Transverse colon (tissue), 4 donors: ENCODE measurements at regions not wholly inside any gene's neighbourhood (a gene's known extent, or its start where the extent isn't known, plus 50 kb on each side); places are given as distances from the start of the nearest gene placed in this dataset.

Experiments used
- DNase-seq: peaks from one replicate; pipeline ENCODE4 v3.0.0-alpha.2; 2019
- H3K27ac ChIP-seq, 4 donors: fragments of 200-600 bp; sonication (generic); 2 replicates each; pipeline ENCODE4 v1.5.1; 2016 to 2018; ENCODE audit warnings: inconsistent platforms in 4 of 4
- H3K27me3 ChIP-seq: fragments of 200-600 bp; sonication (generic); 2 replicates; pipeline ENCODE4 v1.5.1; 2017; ENCODE audit warnings: inconsistent platforms
- H3K36me3 ChIP-seq, 4 donors: fragments of 200-600 bp; sonication (generic); 2 replicates each; pipeline ENCODE4 v1.5.1; 2017 to 2019; ENCODE audit warnings: inconsistent platforms in 4 of 4
- H3K4me1 ChIP-seq, 4 donors: fragments of 200-600 bp; sonication (generic); 2 replicates each; pipeline ENCODE4 v1.5.1; 2017 to 2020; ENCODE audit warnings: inconsistent platforms in 4 of 4
- H3K4me3 ChIP-seq, 4 donors: fragments of 200-600 bp; sonication (generic); 1 replicate in 1 of 4; 2 replicates in 3 of 4; pipeline versions ENCODE4 v1.5.1 to v1.6.1; 2017 to 2019; ENCODE audit warnings: inconsistent platforms in 4 of 4
- H3K9me3 ChIP-seq, 2 donors: fragments of 200-600 bp; sonication (generic); 2 replicates each; pipeline ENCODE4 v1.5.1; 2017 to 2019; ENCODE audit warnings: inconsistent platforms in 2 of 2
- EP300 ChIP-seq: sonication (generic); formaldehyde crosslinking; IDR thresholded peaks from one replicate; pipeline ENCODE4 v1.6.1; 2017; ENCODE audit warnings: antibody characterized with exemption, low read depth
- POLR2A ChIP-seq: fragments of 450-650 bp; IDR thresholded peaks from one replicate; pipeline ENCODE4 v1.6.1; 2016; ENCODE audit warnings: antibody characterized with exemption, mild to moderate bottlenecking, moderate library complexity
- POLR2AphosphoS5 ChIP-seq, 3 donors: sonication (generic); formaldehyde crosslinking; IDR thresholded peaks; one replicate each; pipeline ENCODE4 v1.6.1; 2016; ENCODE audit warnings: antibody characterized with exemption in 3 of 3
- WGBS, 2 donors: methylation state at CpG; one replicate each; pipeline ENCODE4 v1.1.5; 2018; ENCODE audit warnings: low coverage in 1 of 2; 5-methylcytosine and 5-hydroxymethylcytosine counted together
- in situ Hi-C, 4 donors: fragments of 200-750 bp; cut with MboI; loops; one replicate each; pipeline versions ENCODE4 v1.15.0 to v1.15.1; 2017; ENCODE audit warnings: low sequenced_read_pairs in 3 of 4, low pct_ligation_motif_present in 1 of 4, low pct_unique_long_range_greater_than_20kb in 1 of 4
- intact Hi-C: fragments of 100-400 bp; cut with DNase I; formaldehyde crosslinking; loops from one replicate; pipeline ENCODE4 v1.15.1; 2023; ENCODE audit warnings: low total_unique reads
- TF ChIP-seq, protein P1 (sequence below), 5 experiments: fragments of 200-600 bp in 3 of 5; fragments of 450-650 bp in 2 of 5; sonication (generic) in 3 of 5; IDR thresholded peaks; 1 replicate in 2 of 5; 2 replicates in 3 of 5; pipeline ENCODE4 v1.5.1; 2016 to 2017; ENCODE audit warnings: antibody characterized with exemption in 5 of 5, inconsistent platforms in 3 of 5, mild to moderate bottlenecking in 2 of 5, moderate library complexity in 1 of 5

DNA sequence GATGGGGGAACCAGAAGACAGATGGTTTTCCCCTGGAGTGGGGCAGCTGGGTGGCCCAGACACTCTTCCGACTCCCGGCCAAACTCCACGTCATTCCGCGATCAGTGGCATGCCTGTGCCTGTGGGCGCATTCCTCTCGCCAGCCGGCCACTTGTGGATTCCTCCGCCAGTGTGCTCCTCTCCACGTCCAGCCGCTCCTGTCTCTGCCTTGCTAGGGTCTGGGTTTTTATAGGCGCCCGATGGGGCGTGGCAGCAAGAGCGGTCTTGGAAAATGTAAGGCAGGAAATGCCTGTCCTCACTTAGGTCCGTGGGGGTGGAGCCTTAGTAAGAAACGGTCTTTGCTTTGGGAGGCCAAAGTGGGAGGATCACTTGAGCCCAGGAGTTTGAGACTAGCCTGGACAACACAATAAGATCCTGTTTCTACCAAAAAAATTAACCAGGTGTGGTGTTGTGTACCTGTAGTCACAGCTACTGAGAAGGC, 81.6 kb upstream of the SEPTIN5 start:
- TF ChIP-seq POLR2AphosphoS5 (IDR thresholded peaks at IDR 0.05): no peak
- no peak for TF ChIP-seq POLR2A
- no peak for TF ChIP-seq EP300
- TF ChIP-seq, protein P1, sequence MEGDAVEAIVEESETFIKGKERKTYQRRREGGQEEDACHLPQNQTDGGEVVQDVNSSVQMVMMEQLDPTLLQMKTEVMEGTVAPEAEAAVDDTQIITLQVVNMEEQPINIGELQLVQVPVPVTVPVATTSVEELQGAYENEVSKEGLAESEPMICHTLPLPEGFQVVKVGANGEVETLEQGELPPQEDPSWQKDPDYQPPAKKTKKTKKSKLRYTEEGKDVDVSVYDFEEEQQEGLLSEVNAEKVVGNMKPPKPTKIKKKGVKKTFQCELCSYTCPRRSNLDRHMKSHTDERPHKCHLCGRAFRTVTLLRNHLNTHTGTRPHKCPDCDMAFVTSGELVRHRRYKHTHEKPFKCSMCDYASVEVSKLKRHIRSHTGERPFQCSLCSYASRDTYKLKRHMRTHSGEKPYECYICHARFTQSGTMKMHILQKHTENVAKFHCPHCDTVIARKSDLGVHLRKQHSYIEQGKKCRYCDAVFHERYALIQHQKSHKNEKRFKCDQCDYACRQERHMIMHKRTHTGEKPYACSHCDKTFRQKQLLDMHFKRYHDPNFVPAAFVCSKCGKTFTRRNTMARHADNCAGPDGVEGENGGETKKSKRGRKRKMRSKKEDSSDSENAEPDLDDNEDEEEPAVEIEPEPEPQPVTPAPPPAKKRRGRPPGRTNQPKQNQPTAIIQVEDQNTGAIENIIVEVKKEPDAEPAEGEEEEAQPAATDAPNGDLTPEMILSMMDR (IDR thresholded peaks at IDR 0.05): no peak
- intact Hi-C loops: no loop called here
- no peak overlapping the region for H3K27ac ChIP-seq
- no peaks in the 10 kb centered on the region for H3K9me3 ChIP-seq
- H3K36me3 ChIP-seq: no peaks in the 10 kb centered on the region
- DNase-seq: no peak
- H3K4me1 ChIP-seq: no peaks in the 10 kb centered on the region
- in situ Hi-C loops: loop anchor here in 3 of 4 donors (25.0 kb wide), 4 partner anchors 420 to 645 kb away; partner anchors contain the start of genes ESS2 (in 1 of the 3), SLC25A1 (in 1 of the 3) and TSSK2 (in 1 of the 3)
- no peak overlapping the region for H3K4me3 ChIP-seq
- WGBS, 2 donors: 78 to 83% methylated on average over 7 to 17 of the region's 17 CpGs
- H3K27me3 ChIP-seq: peaks cover 23% of the 10 kb centered on the region

DNA sequence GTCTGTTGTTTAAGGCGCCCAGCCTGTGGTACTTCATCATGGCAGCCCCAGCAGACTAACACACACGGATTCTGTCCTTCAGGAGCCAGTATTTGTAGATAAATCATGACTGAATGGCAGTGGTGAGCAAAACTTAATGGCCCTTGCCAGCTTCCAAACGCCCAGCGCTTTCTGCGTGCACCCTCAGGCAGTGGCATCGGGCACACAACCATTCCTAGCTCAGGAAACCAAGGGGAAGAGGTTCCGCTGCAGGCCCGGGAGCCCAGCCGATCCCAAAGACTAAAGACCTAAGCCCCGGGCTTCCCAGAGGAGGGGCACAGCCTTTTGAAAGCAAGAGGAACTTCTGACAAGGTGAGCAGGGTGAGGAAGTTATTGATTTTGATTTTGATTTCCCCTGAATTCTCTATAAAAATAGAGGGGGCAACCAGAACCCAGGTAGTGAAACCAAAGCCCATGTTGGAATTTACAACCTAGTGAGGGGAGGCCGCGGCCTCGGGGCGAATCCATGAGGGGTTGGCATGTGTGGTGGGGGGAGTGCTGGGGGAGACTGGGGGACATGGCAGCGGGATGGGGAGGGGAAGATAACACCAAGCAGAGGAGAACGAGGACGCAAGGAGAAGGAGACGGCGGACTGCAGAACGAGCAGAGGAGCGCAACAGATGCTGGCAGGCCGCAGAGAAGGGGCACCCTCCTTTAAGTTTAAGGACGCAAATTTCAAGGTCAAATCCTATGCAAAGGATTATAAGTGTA, 79.9 kb upstream of the SEPTIN5 start:
- no peaks in the 10 kb centered on the region for H3K9me3 ChIP-seq
- intact Hi-C loops: no loop called here
- no peak for DNase-seq
- H3K27ac ChIP-seq: no peak overlapping the region
- no peak for TF ChIP-seq EP300
- H3K4me3 ChIP-seq: no peak overlapping the region
- in situ Hi-C loops: loop anchor here in 3 of 4 donors (25.0 kb wide), 4 partner anchors 422 to 647 kb away; partner anchors contain the start of genes ESS2 (in 1 of the 3), SLC25A1 (in 1 of the 3) and TSSK2 (in 1 of the 3)
- 82 to 83% methylated on average over 14 to 23 of the region's 23 CpGs for WGBS, 2 donors
- no peaks in the 10 kb centered on the region for H3K4me1 ChIP-seq
- peaks cover 14% of the 10 kb centered on the region for H3K27me3 ChIP-seq
- H3K36me3 ChIP-seq: no peaks in the 10 kb centered on the region

GRCh38 chr22:19635644-19636043, 78.7 kb upstream of the SEPTIN5 start:
- no peaks in the 10 kb centered on the region for H3K9me3 ChIP-seq
- H3K27ac ChIP-seq: no peak overlapping the region
- intact Hi-C loops (no loop called here), in situ Hi-C loops (loop anchor here in 3 of 4 donors (25.0 kb wide), 4 partner anchors 423 to 648 kb away; partner anchors contain the start of genes ESS2 (in 1 of the 3), SLC25A1 (in 1 of the 3) and TSSK2 (in 1 of the 3))
- H3K27me3 ChIP-seq: peaks cover 14% of the 10 kb centered on the region
- H3K4me3 ChIP-seq: no peak overlapping the region
- H3K4me1 ChIP-seq: no peaks in the 10 kb centered on the region
- H3K36me3 ChIP-seq: no peaks in the 10 kb centered on the region
- WGBS, 2 donors: 59 to 61% methylated on average over 2 to 3 of the region's 3 CpGs
- no peak for DNase-seq
- TF ChIP-seq EP300 (no peak), POLR2A (no peak), POLR2AphosphoS5 (IDR thresholded peaks at IDR 0.05) (no peak)
- TF ChIP-seq, protein P1 (IDR thresholded peaks at IDR 0.05): no peak

GRCh38 chr22:19636696-19637407, 77.5 kb upstream of the SEPTIN5 start:
- WGBS, 2 donors: 85 to 89% methylated on average over 3 to 18 of the region's 18 CpGs
- in situ Hi-C loops: loop anchor here in 3 of 4 donors (25.0 kb wide), 4 partner anchors 425 to 650 kb away; partner anchors contain the start of genes ESS2 (in 1 of the 3), SLC25A1 (in 1 of the 3) and TSSK2 (in 1 of the 3)
- H3K36me3 ChIP-seq: no peaks in the 10 kb centered on the region
- no peaks in the 10 kb centered on the region for H3K4me1 ChIP-seq
- H3K27me3 ChIP-seq: peaks cover 13% of the 10 kb centered on the region
- no peak overlapping the region for H3K27ac ChIP-seq
- H3K4me3 ChIP-seq: no peak overlapping the region
- no peak for DNase-seq
- TF ChIP-seq EP300 (no peak), POLR2A (no peak), POLR2AphosphoS5 (IDR thresholded peaks at IDR 0.05) (no peak)
- TF ChIP-seq, protein P1 (IDR thresholded peaks at IDR 0.05): no peak
- H3K9me3 ChIP-seq: no peaks in the 10 kb centered on the region
- intact Hi-C loops: no loop called here
